ENCODE measurements at regions not wholly inside any gene's neighbourhood (a gene's known extent, or its start where the extent isn't known, plus 50 kb on each side); places are given as distances from the start of the nearest gene placed in this dataset.
A peak's percentile ranks its signal among the peaks of the same experiment; 100 is the strongest.

DNA sequence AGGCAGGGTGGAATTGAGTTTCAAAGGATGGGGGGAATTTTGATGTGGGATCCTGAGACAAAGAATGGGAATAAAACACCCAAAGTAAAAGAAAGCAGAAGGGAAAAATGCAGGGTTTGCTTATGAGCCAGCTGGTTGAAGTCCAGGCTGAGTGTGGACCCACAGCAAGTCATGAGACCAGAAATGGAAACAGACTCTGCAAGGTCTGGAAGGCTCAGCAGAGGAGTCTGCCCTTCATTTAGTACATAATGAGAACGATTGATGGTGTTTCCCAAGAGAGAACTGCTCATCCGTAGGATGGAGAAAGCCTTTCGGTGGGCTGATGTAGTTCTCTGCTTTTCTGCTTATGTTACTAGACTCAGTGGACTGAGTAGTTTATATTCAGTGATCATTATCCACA lies 259.1 kb downstream of the C4orf33 start:
- H3K79me2 ChIP-seq (ENCODE audit: control insufficient read depth, insufficient read depth, low read length, poor library complexity): no peaks in the 10 kb centered on the region
- no peak overlapping the region for H3K14ac ChIP-seq (ENCODE audit: low read length)
- H3K23ac ChIP-seq (ENCODE audit: low read length): no peak overlapping the region
- no peak overlapping the region for H4K91ac ChIP-seq (ENCODE audit: low read depth, low read length)
- H3K18ac ChIP-seq (ENCODE audit: low read length): no peak overlapping the region
- no peak overlapping the region for H3K4ac ChIP-seq (ENCODE audit: low read depth, low read length)
- no peak overlapping the region for H4K12ac ChIP-seq (ENCODE audit: low read depth, low read length)
- H3K27ac ChIP-seq (ENCODE audit: low read depth, low read length): no peak overlapping the region
- H2AFZ ChIP-seq (ENCODE audit: insufficient read depth, low read length, poor library complexity): no peak overlapping the region
- H3K9ac ChIP-seq (ENCODE audit: low read length): no peak overlapping the region
- no peaks in the 10 kb centered on the region for H3K79me1 ChIP-seq (ENCODE audit: low read length)
- no peak for DNase-seq
- no peaks in the 10 kb centered on the region for H3K36me3 ChIP-seq (ENCODE audit: control insufficient read depth in 1 of 2, insufficient read depth in 2 of 2, low read length in 2 of 2)
- H3K4me3 ChIP-seq (ENCODE audit: low read depth, low read length): no peak overlapping the region
- no CpG with 5 or more reads among the region's 3 CpGs for WGBS (ENCODE audit: extremely low coverage, insufficient coverage, insufficient read length)
- H3K27me3 ChIP-seq (ENCODE audit: insufficient read depth, low read length): no peaks in the 10 kb centered on the region
- no peak overlapping the region for H2AK5ac ChIP-seq (ENCODE audit: low read length)
- no peak overlapping the region for H2BK120ac ChIP-seq (ENCODE audit: insufficient read depth, low read length, poor library complexity)
- H2BK5ac ChIP-seq (ENCODE audit: low read depth, low read length, poor library complexity): no peak overlapping the region
- no peak overlapping the region for H3K4me2 ChIP-seq (ENCODE audit: low read length)
- no peaks in the 10 kb centered on the region for H3K4me1 ChIP-seq (ENCODE audit: control insufficient read depth in 1 of 2, insufficient read depth in 2 of 2, low read length in 2 of 2)
- H2BK12ac ChIP-seq (ENCODE audit: low read length): no peak overlapping the region
- H4K8ac ChIP-seq (ENCODE audit: low read depth, low read length): no peak overlapping the region
- no peaks in the 10 kb centered on the region for H3K9me3 ChIP-seq (ENCODE audit: insufficient read depth, low read depth, low read length)

DNA sequence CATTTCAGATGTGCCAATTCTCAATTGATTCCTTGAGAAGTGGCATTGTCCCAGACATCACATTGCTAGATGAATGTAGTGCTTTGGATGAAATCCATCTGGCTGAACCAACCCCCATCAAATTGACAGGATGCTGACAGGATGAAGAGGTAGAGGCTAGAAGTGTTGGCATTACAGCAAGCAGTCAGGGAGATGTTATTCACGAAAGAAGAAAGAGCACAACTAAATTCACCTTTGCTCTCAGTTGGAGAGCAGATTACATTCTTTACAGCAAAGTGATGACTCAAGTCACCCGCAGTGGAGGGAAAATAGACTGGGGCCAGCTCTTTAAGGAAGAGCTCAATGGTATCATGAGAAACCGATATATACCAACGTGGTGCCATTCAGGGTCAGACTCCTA lies 259.6 kb downstream of the C4orf33 start:
- Histone ChIP-seq H3K4me3 (ENCODE audit: low read depth, low read length) (no peak overlapping the region), H3K79me2 (ENCODE audit: control insufficient read depth, insufficient read depth, low read length, poor library complexity) (no peaks in the 10 kb centered on the region), H2BK120ac (ENCODE audit: insufficient read depth, low read length, poor library complexity) (peak overlapping the region; percentile 13), H3K4me1 (ENCODE audit: control insufficient read depth in 1 of 2, insufficient read depth in 2 of 2, low read length in 2 of 2) (no peaks in the 10 kb centered on the region), H2BK5ac (ENCODE audit: low read depth, low read length, poor library complexity) (no peak overlapping the region), H2AFZ (ENCODE audit: insufficient read depth, low read length, poor library complexity) (no peak overlapping the region), H3K9ac (ENCODE audit: low read length) (no peak overlapping the region), H3K79me1 (ENCODE audit: low read length) (no peaks in the 10 kb centered on the region), H3K27ac (ENCODE audit: low read depth, low read length) (no peak overlapping the region), H3K36me3 (ENCODE audit: control insufficient read depth in 1 of 2, insufficient read depth in 2 of 2, low read length in 2 of 2) (no peaks in the 10 kb centered on the region), H4K91ac (ENCODE audit: low read depth, low read length) (no peak overlapping the region), H2BK12ac (ENCODE audit: low read length) (no peak overlapping the region), H3K23ac (ENCODE audit: low read length) (no peak overlapping the region), H3K9me3 (ENCODE audit: insufficient read depth, low read depth, low read length) (no peaks in the 10 kb centered on the region), H3K4ac (ENCODE audit: low read depth, low read length) (no peak overlapping the region), H3K4me2 (ENCODE audit: low read length) (no peak overlapping the region), H4K12ac (ENCODE audit: low read depth, low read length) (no peak overlapping the region), H3K14ac (ENCODE audit: low read length) (no peak overlapping the region), H3K18ac (ENCODE audit: low read length) (no peak overlapping the region), H2AK5ac (ENCODE audit: low read length) (no peak overlapping the region), H3K27me3 (ENCODE audit: insufficient read depth, low read length) (no peaks in the 10 kb centered on the region), H4K8ac (ENCODE audit: low read depth, low read length) (no peak overlapping the region)
- peak; percentile 12 to 51 for DNase-seq
- WGBS (ENCODE audit: extremely low coverage, insufficient coverage, insufficient read length): no CpG with 5 or more reads among the region's 4 CpGs

GRCh38 chr4:129358571-129358970 lies 262.6 kb downstream of the C4orf33 start:
- Histone ChIP-seq H3K14ac (ENCODE audit: low read length) (no peak overlapping the region), H4K8ac (ENCODE audit: low read depth, low read length) (no peak overlapping the region), H4K12ac (ENCODE audit: low read depth, low read length) (no peak overlapping the region), H2BK12ac (ENCODE audit: low read length) (no peak overlapping the region), H3K36me3 (ENCODE audit: control insufficient read depth in 1 of 2, insufficient read depth in 2 of 2, low read length in 2 of 2) (no peaks in the 10 kb centered on the region), H3K79me1 (ENCODE audit: low read length) (no peaks in the 10 kb centered on the region), H2BK120ac (ENCODE audit: insufficient read depth, low read length, poor library complexity) (no peak overlapping the region), H3K23ac (ENCODE audit: low read length) (no peak overlapping the region), H3K18ac (ENCODE audit: low read length) (no peak overlapping the region), H3K79me2 (ENCODE audit: control insufficient read depth, insufficient read depth, low read length, poor library complexity) (no peaks in the 10 kb centered on the region), H3K27me3 (ENCODE audit: insufficient read depth, low read length) (no peaks in the 10 kb centered on the region), H2AK5ac (ENCODE audit: low read length) (no peak overlapping the region), H3K4me3 (ENCODE audit: low read depth, low read length) (no peak overlapping the region), H3K27ac (ENCODE audit: low read depth, low read length) (no peak overlapping the region), H2BK5ac (ENCODE audit: low read depth, low read length, poor library complexity) (no peak overlapping the region), H2AFZ (ENCODE audit: insufficient read depth, low read length, poor library complexity) (no peak overlapping the region), H3K9me3 (ENCODE audit: insufficient read depth, low read depth, low read length) (no peaks in the 10 kb centered on the region), H3K4ac (ENCODE audit: low read depth, low read length) (no peak overlapping the region), H3K4me2 (ENCODE audit: low read length) (no peak overlapping the region), H3K4me1 (ENCODE audit: control insufficient read depth in 1 of 2, insufficient read depth in 2 of 2, low read length in 2 of 2) (no peaks in the 10 kb centered on the region), H3K9ac (ENCODE audit: low read length) (no peak overlapping the region), H4K91ac (ENCODE audit: low read depth, low read length) (no peak overlapping the region)
- peak in 1 of 2 donors; percentile 28 for DNase-seq

DNA sequence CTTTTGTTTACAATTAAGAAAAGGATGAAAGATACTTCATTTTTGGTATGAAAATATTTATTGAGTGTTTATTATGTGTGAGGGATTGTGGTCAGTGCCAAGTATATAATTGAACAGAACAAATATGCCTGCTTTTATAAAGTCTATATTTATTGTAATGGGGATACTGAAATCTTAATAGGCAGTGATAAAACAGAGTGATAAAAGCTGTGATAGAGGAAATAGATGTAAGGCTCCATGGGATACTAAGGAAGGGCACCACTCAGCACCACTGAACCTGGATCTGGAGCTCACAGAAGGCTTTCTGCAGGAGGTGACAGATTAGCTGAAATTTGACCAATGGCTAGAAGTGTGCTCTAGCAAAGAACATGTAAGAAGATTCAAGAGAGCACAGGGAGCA lies 263.5 kb downstream of the C4orf33 start:
- Histone ChIP-seq H3K4me2 (ENCODE audit: low read length) (no peak overlapping the region), H3K23ac (ENCODE audit: low read length) (no peak overlapping the region), H3K4me3 (ENCODE audit: low read depth, low read length) (no peak overlapping the region), H2BK5ac (ENCODE audit: low read depth, low read length, poor library complexity) (no peak overlapping the region), H3K9ac (ENCODE audit: low read length) (no peak overlapping the region), H2AK5ac (ENCODE audit: low read length) (no peak overlapping the region), H3K9me3 (ENCODE audit: insufficient read depth, low read depth, low read length) (no peaks in the 10 kb centered on the region), H4K91ac (ENCODE audit: low read depth, low read length) (no peak overlapping the region), H2BK120ac (ENCODE audit: insufficient read depth, low read length, poor library complexity) (no peak overlapping the region), H3K14ac (ENCODE audit: low read length) (no peak overlapping the region), H3K36me3 (ENCODE audit: control insufficient read depth in 1 of 2, insufficient read depth in 2 of 2, low read length in 2 of 2) (no peaks in the 10 kb centered on the region), H4K8ac (ENCODE audit: low read depth, low read length) (no peak overlapping the region), H2BK12ac (ENCODE audit: low read length) (no peak overlapping the region), H4K12ac (ENCODE audit: low read depth, low read length) (no peak overlapping the region), H3K18ac (ENCODE audit: low read length) (no peak overlapping the region), H3K4me1 (ENCODE audit: control insufficient read depth in 1 of 2, insufficient read depth in 2 of 2, low read length in 2 of 2) (no peaks in the 10 kb centered on the region), H3K79me2 (ENCODE audit: control insufficient read depth, insufficient read depth, low read length, poor library complexity) (no peaks in the 10 kb centered on the region), H3K27ac (ENCODE audit: low read depth, low read length) (no peak overlapping the region), H3K4ac (ENCODE audit: low read depth, low read length) (no peak overlapping the region), H3K27me3 (ENCODE audit: insufficient read depth, low read length) (no peaks in the 10 kb centered on the region), H2AFZ (ENCODE audit: insufficient read depth, low read length, poor library complexity) (no peak overlapping the region), H3K79me1 (ENCODE audit: low read length) (no peaks in the 10 kb centered on the region)
- DNase-seq: no peak
